G401.6 (cell line): ENCODE measurements at regions not wholly inside any gene's neighbourhood (a gene's known extent, or its start where the extent isn't known, plus 50 kb on each side); places are given as distances from the start of the nearest gene placed in this dataset.
"Not testable (repeated sequence)": the region's sequence is repeated elsewhere in the genome, so short reads cannot be mapped to it uniquely, and the experiment has no call there.

Experiments
- FAIRE-seq: peaks from 2 replicates; lab custom pipeline; 2012; peaks lifted over from hg19 to GRCh38; lab: Jason Lieb, UNC

- no peak for FAIRE-seq
These were observed 272.1 kb upstream of the DAB2 start for GRCh38 chr5:39696672-39697398.

GRCh38 chr5:39691993-39692392 is 267.2 kb upstream of the DAB2 start:
- FAIRE-seq, result no peak

GRCh38 chr5:39691136-39691535 is 266.4 kb upstream of the DAB2 start:
- no peak for FAIRE-seq

GRCh38 chr5:39689919-39690318 is 265.1 kb upstream of the DAB2 start:
- FAIRE-seq, result no peak

GRCh38 chr5:39687924-39688323 is 263.1 kb upstream of the DAB2 start:
- not testable (repeated sequence) for FAIRE-seq

GRCh38 chr5:39680213-39680612 is 255.4 kb upstream of the DAB2 start:
- FAIRE-seq, result no peak

- no peak for FAIRE-seq
These were observed 253.8 kb upstream of the DAB2 start for GRCh38 chr5:39678534-39678933.

- no peak for FAIRE-seq
These were observed 250.9 kb upstream of the DAB2 start for GRCh38 chr5:39675676-39676075.

- no peak for FAIRE-seq
These were observed 249.7 kb upstream of the DAB2 start for GRCh38 chr5:39674209-39675082.

- no peak for FAIRE-seq
These were observed 246.8 kb upstream of the DAB2 start for GRCh38 chr5:39671561-39671961.

GRCh38 chr5:39670955-39671354 is 246.2 kb upstream of the DAB2 start:
- no peak for FAIRE-seq

GRCh38 chr5:39670391-39670790 is 245.6 kb upstream of the DAB2 start:
- no peak for FAIRE-seq

GRCh38 chr5:39668980-39669379 is 244.2 kb upstream of the DAB2 start:
- FAIRE-seq, result no peak

- FAIRE-seq, result no peak
These were observed 240.5 kb upstream of the DAB2 start for GRCh38 chr5:39665328-39665727.

- FAIRE-seq, result no peak
These were observed 238.2 kb upstream of the DAB2 start for GRCh38 chr5:39662945-39663344.

- no peak for FAIRE-seq
These were observed 236.4 kb upstream of the DAB2 start for GRCh38 chr5:39661026-39661779.

GRCh38 chr5:39660020-39660419 is 235.2 kb upstream of the DAB2 start:
- FAIRE-seq, result no peak

GRCh38 chr5:39658866-39659265 is 234.1 kb upstream of the DAB2 start:
- no peak for FAIRE-seq

- FAIRE-seq, result no peak
These were observed 233.2 kb upstream of the DAB2 start for GRCh38 chr5:39657943-39658342.

GRCh38 chr5:39656600-39656999 is 231.8 kb upstream of the DAB2 start:
- FAIRE-seq, result no peak

- no peak for FAIRE-seq
These were observed 229.9 kb upstream of the DAB2 start for GRCh38 chr5:39654715-39655114.

- FAIRE-seq, result not testable (repeated sequence)
These were observed 227.7 kb upstream of the DAB2 start for GRCh38 chr5:39652481-39652880.

GRCh38 chr5:39652036-39652435 is 227.3 kb upstream of the DAB2 start:
- no peak for FAIRE-seq
